Hepatocyte (in vitro differentiated cells): ENCODE measurements at regions not wholly inside any gene's neighbourhood (a gene's known extent, or its start where the extent isn't known, plus 50 kb on each side); places are given as distances from the start of the nearest gene placed in this dataset.

Experiments used
- CTCF ChIP-seq: fragments of 200-600 bp; sonication (generic); IDR thresholded peaks from 2 replicates; pipeline ENCODE4 v1.5.1; 2016; ENCODE audit warnings: antibody characterized with exemption, mild to moderate bottlenecking; ENCODE audit not compliant: poor library complexity
- EZH2 ChIP-seq: fragments of 200-600 bp; sonication (generic); IDR thresholded peaks from 2 replicates; pipeline ENCODE4 v1.6.1; 2016; ENCODE audit warnings: antibody characterized with exemption, mild to moderate bottlenecking, borderline replicate concordance
- EZH2phosphoT487 ChIP-seq: fragments of 200-600 bp; sonication (generic); IDR thresholded peaks from one replicate; pipeline ENCODE4 v1.6.1; 2018; ENCODE audit warnings: antibody characterized with exemption, mild to moderate bottlenecking, low read depth, moderate library complexity; ENCODE audit not compliant: unreplicated experiment, severe bottlenecking

DNA sequence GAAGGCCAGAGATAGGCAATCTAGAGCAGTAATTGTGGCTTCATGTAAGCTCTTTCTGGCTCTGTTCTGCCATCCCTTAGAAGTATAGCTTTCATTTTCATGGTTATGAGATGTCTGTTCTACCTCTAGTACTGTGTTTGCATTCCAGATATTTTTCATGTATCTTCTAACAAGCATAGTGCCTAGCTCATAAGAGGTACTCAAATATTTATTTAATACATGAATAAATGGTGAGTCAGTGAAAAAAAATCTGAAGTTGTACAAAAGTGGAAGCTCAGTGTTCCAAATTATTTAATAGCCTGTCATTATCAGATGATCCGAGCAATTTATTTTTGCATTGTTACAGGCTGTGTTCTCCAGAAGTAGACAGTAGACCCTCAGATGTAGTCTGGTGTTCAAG is 64.3 kb downstream of the OXSM start:
- TF ChIP-seq CTCF (no peak), EZH2 (no peak), EZH2phosphoT487 (no peak)
